ENCODE measurements at regions not wholly inside any gene's neighbourhood (a gene's known extent, or its start where the extent isn't known, plus 50 kb on each side); places are given as distances from the start of the nearest gene placed in this dataset.

DNA sequence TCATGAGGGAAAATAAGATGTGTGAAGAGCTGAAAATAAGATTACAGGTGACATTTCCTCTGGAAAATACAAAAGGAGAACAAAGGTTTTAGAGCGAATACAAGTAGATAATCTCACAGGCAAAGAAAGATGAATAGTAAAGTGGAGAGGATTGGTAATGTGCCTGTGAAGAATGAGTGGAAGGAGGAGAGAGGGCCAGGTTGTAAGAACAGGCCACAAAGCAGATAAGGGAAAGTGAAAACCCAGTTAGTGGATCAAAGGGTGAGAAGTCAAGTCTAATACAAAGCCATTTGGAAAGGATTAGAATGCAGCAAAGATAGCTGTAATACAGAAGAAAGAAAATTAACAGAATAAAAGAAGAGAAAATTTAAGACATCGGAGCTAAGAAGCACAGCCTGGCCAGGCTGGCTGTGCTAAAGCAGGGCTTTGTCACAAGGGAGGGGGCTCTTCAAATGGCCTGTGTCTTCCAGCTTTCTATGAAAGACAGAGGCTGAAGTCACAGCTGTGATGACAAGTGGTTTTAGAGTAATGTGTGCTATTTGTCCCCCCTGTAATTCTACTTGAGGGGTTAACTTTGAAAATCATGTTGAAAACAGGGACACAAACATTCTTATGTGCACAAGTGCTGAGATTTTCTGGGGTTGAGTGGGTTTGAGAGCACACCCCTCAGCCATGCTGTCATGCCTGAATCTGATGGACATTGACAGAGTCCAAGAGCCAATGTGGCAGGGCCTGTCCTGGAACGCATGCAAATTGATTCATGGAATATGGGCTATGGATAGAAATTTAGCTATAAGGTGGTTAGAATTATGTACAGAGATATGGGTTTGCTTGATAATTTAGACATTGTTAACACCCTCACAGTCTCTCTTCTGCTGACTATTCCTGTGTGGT is 344.5 kb upstream of the NAV3 start:
- H3K4me1 Mint-ChIP-seq, result no peaks in the 10 kb centered on the region
- ATAC-seq (no peak), DNase-seq (ENCODE audit: low spot score in 2 of 2) (no peak)
- H3K36me3 Mint-ChIP-seq, result no peaks in the 10 kb centered on the region
- H3K4me3 Mint-ChIP-seq, result no peak overlapping the region
- H3K9me3 Mint-ChIP-seq, result peaks cover 14% of the 10 kb centered on the region
- H3K27ac Mint-ChIP-seq, result no peak overlapping the region

DNA sequence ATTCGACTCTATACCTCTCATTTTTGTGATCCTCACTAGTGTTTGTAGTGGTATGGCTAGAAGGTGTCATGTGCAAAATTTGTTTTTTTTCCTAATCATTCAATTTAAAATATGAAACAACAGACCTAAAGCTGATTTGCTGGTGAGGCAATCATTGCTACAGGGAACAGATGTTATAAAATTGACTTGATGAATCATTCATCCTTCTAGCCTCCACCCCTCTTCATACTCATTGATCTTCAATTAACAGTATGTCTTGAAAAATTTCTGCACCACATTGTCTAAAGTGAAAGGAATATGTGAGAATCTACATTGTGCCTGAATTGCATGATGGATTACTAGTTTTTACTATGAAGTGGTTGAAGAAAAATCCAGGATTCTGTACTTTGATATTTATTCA is 349.0 kb upstream of the NAV3 start:
- H3K36me3 Mint-ChIP-seq, result no peaks in the 10 kb centered on the region
- DNase-seq (ENCODE audit: low spot score in 2 of 2) (no peak), ATAC-seq (no peak)
- no peak overlapping the region for H3K27ac Mint-ChIP-seq
- no peaks in the 10 kb centered on the region for H3K4me1 Mint-ChIP-seq
- H3K4me3 Mint-ChIP-seq, result no peak overlapping the region
- peaks cover 21% of the 10 kb centered on the region for H3K9me3 Mint-ChIP-seq

DNA sequence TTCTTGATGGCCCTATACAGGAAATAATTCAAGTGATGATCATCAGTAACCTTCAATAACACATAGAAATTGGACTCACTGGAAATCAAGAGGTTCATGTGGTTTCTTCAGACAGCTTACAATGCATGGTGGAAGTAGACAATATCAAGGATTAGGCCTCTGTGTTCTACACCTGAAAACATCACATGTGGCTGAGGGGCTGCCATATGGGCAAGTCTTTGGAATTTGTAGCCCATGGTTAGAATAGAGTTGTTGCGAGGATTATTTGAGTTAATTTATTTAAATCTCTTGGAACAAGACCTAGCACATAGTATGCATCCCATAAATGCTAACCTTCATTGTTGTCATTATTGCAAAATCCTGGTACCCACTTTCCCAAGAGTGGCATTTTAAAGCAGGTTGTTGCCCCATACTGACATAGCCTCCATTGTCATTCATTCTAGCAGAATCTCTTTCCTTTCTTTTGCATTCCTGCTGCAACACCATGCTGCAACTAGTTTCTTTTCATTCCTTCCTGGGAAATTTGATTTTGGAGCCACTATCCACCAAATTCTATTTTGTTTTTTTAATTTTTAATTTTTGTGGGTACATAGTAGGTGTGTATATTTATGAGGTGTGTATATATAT is 352.7 kb upstream of the NAV3 start:
- peaks cover 16% of the 10 kb centered on the region for H3K9me3 Mint-ChIP-seq
- no peaks in the 10 kb centered on the region for H3K36me3 Mint-ChIP-seq
- no peak for ATAC-seq
- no peaks in the 10 kb centered on the region for H3K4me1 Mint-ChIP-seq
- DNase-seq (ENCODE audit: low spot score in 2 of 2), result no peak
- no peak overlapping the region for H3K4me3 Mint-ChIP-seq
- no peak overlapping the region for H3K27ac Mint-ChIP-seq

DNA sequence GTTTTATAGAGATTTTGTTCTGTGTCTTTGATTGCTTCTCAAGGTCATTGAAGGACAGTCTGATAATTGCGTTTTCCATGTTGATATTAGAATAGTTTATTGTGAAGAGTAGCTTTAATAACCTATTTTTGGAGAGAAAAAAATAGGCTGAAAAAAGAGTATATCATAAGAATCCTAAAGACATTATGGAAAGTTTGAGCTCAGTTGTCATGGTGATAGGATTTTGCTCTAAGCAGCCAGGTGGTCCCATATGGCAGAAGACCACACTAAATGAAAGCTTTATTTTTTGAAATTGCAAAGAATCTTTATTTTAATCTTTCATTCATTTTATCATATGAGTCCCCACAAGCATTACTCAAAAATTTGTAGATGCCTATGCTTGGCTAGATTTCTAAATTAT is 358.9 kb upstream of the NAV3 start:
- ATAC-seq, result no peak
- no peaks in the 10 kb centered on the region for H3K4me1 Mint-ChIP-seq
- no peak overlapping the region for H3K27ac Mint-ChIP-seq
- peaks cover 7% of the 10 kb centered on the region for H3K9me3 Mint-ChIP-seq
- H3K4me3 Mint-ChIP-seq, result no peak overlapping the region
- DNase-seq (ENCODE audit: low spot score in 2 of 2), result no peak
- no peaks in the 10 kb centered on the region for H3K36me3 Mint-ChIP-seq

DNA sequence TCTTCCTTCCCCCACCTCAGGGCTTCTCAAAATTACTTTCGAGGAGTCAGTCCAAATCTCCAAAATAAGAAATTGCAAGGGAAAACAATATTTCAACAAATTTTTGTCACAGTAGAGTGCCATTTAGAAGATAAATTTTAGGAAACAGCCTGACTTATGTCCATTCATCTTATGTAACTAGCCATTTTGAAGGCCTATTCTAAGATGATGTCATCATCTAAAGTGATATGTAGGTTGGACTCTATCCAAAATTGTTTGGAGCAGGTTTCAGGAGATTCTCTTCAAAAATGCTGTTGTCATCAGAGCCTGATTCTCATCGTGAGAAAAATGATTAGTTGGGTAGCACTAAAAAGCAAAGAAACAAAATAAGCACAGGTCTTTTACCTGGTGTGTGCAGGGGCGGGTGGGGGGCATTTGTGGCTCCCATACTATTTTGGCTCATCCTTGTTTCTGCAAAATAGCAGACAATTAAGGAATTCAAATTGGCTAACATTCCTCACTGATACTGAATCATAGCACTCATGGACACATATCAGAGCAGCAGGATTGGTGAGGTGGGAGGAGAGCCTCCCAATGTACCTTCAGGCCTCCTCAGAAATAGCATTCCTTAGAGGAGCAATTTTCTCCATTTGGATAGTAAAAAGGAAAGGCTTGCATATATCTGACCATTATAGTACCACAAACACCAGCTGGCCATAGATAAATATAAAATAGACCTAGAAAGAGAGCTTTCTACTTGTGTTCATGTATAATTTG is 360.9 kb upstream of the NAV3 start:
- Mint-ChIP-seq H3K27ac (no peak overlapping the region), H3K9me3 (peaks cover 3% of the 10 kb centered on the region), H3K36me3 (no peaks in the 10 kb centered on the region), H3K4me1 (no peaks in the 10 kb centered on the region), H3K4me3 (no peak overlapping the region)
- DNase-seq (ENCODE audit: low spot score in 2 of 2) (no peak), ATAC-seq (no peak)

DNA sequence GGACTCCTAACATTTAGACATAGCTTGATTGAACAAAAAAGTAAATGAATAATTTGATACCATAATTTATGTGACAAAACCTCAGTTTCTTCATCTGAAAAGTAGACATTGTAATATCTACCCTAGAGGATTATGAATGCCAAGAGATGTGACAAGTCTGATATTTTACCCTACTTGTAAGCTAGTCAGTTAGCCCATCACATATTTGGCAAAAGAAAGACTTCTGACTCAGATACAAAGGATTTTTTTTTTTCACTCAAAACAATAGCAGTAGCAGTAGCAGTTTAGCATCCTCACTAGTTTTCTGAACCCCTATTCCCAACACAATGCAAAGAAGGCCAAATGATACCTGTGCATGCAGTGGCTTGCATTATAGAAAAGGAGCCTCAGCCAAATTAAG is 377.3 kb upstream of the E2F7 start:
- no peaks in the 10 kb centered on the region for H3K4me1 Mint-ChIP-seq
- no peak for DNase-seq (ENCODE audit: low spot score in 2 of 2)

DNA sequence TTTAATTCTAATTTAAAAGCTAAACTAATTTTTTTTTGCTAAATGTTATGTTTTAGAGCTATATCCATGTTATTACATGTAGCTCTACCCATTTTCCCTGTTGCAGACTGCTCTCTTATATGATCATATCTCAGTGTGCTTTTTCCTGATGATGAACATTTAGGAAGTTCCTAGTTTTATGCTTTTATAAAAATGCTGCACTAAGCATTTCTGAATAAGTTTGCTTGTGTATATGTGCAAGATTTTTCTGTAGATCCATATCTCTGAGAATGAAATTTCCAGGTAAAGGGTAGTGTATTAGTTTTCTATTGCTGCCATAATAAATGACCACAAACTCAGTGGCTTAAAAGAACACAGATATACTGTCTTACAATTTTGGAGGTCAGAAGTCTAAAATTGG is 374.4 kb upstream of the E2F7 start:
- peaks cover 5% of the 10 kb centered on the region for H3K9me3 Mint-ChIP-seq
- H3K4me3 Mint-ChIP-seq, result no peak overlapping the region
- H3K36me3 Mint-ChIP-seq, result no peaks in the 10 kb centered on the region
- no peak overlapping the region for H3K27ac Mint-ChIP-seq
- no peak for ATAC-seq
- no peaks in the 10 kb centered on the region for H3K4me1 Mint-ChIP-seq
- no peak for DNase-seq (ENCODE audit: low spot score in 2 of 2)

More for the DNA sequence above, 377.3 kb upstream of the E2F7 start:
- Mint-ChIP-seq H3K27ac (no peak overlapping the region), H3K4me3 (no peak overlapping the region), H3K36me3 (no peaks in the 10 kb centered on the region), H3K9me3 (peaks cover 8% of the 10 kb centered on the region)
- ATAC-seq, result no peak

DNA sequence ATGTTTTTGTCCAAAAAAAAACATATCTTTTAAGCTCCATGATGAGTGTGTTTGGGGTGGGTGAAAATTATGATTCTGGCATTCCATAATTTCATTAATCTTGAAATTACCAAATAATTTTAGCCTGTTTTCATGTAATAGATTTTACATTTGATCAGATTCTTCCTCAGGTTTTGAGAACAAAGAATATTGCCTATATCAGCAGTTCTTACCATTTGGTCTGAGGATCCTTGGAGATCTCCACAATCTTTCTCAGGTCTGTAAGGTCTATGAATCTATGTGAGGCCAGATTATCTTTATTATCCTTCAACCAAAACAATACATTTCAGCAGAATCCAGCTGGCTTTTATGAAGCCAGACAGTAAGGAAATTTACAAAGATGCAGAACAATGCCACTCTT is 373.3 kb upstream of the E2F7 start:
- Mint-ChIP-seq H3K4me3 (no peak overlapping the region), H3K9me3 (peaks cover 5% of the 10 kb centered on the region), H3K27ac (no peak overlapping the region), H3K36me3 (no peaks in the 10 kb centered on the region), H3K4me1 (no peaks in the 10 kb centered on the region)
- DNase-seq (ENCODE audit: low spot score in 2 of 2) (no peak), ATAC-seq (no peak)

DNA sequence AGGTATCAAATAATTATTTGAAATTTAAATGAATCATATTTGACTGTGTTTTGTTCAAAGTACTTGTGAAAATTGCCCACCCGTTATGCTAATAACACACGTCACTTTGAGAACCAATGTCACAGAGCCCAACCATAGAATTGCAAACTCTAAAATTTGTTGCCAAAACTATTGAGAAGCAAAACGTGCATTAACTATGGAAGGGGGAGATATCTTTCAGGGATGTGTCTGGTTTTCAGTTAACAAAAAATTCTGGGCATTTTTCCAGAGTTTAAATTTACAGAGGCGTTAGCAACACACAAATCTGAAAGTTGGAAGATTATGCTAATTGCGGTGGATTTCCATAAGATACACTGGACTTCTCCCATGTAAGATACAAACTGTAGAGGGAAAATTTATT is 371.8 kb upstream of the E2F7 start:
- DNase-seq (ENCODE audit: low spot score in 2 of 2), result no peak
- no peaks in the 10 kb centered on the region for H3K4me1 Mint-ChIP-seq
- no peaks in the 10 kb centered on the region for H3K36me3 Mint-ChIP-seq
- no peak for ATAC-seq
- peaks cover 5% of the 10 kb centered on the region for H3K9me3 Mint-ChIP-seq
- H3K27ac Mint-ChIP-seq, result no peak overlapping the region
- no peak overlapping the region for H3K4me3 Mint-ChIP-seq

DNA sequence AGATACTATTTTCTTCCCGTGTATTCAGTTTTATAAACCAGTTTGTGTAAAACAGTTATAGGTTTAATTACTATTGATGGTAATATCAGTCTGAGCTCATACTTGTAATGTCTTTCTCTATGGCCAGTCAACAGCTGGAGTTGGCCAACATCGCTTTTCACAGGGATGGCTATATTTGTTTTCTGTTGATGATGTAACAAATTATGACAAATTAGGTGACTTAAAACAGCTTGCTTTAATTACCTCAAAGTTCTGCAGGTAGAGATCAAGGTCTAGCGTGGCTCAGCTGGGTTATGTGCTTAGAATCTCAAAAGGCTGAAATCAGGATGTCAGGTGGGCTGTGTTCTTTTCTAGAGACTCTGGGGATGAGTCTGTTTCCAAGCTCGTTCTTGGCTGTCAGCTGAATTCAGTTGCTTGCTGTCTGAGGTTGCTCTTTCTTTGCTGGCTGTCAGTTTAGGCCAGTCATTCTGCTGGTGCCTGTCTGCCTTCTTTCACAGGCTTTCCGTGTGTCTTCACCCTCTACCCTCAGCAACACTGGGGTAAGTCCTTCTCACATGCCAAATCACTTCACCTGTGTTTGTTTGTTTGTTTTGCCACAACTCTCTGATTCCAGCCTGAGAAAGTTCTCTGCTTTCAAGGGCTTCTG is 370.2 kb upstream of the E2F7 start:
- H3K27ac Mint-ChIP-seq, result no peak overlapping the region
- DNase-seq (ENCODE audit: low spot score in 2 of 2) (no peak), ATAC-seq (no peak)
- no peak overlapping the region for H3K4me3 Mint-ChIP-seq
- H3K36me3 Mint-ChIP-seq, result no peaks in the 10 kb centered on the region
- peaks cover 8% of the 10 kb centered on the region for H3K9me3 Mint-ChIP-seq
- no peaks in the 10 kb centered on the region for H3K4me1 Mint-ChIP-seq

DNA sequence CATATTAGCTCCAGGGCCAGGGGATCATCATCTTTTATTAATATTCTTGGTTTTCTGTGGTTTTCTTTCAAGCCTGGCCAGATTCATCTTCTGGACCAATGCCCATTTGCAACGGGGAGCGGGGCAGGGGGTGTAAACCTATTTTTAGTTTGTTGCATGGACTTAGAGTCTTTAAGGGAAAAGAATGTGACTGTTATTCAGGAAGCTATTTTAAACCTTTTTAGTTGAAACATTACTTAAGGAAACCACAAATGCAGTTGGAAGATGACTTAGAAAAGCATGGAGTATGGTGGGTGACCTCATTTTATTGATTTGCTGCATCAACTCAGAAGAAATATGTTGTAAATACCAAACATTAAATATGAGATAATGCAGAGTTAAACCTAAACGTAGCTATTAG is 368.4 kb upstream of the E2F7 start:
- no peak overlapping the region for H3K4me3 Mint-ChIP-seq
- H3K9me3 Mint-ChIP-seq, result peaks cover 8% of the 10 kb centered on the region
- DNase-seq (ENCODE audit: low spot score in 2 of 2) (no peak), ATAC-seq (no peak)
- H3K4me1 Mint-ChIP-seq, result no peaks in the 10 kb centered on the region
- H3K36me3 Mint-ChIP-seq, result no peaks in the 10 kb centered on the region
- no peak overlapping the region for H3K27ac Mint-ChIP-seq

DNA sequence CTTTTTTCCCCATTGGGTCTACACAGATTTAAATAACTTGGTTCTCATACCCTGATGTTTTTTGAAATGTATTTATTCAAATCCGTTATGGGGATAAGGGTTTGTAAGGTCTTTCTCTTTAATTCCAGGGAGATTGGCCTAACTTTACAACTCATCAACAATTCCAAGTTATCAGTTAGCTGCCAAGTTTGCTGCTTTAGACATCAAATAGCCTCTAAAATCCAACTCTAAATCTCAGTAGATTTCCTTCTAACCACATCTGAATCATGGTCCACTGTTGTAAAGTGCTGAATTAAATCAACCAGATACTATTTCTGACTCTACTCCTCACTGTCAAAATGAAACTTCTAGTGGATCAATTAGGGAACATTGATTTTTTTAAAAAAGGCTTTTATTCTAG is 364.1 kb upstream of the E2F7 start:
- ATAC-seq, result no peak
- Mint-ChIP-seq H3K4me3 (no peak overlapping the region), H3K36me3 (no peaks in the 10 kb centered on the region), H3K9me3 (peaks cover 14% of the 10 kb centered on the region), H3K27ac (no peak overlapping the region), H3K4me1 (no peaks in the 10 kb centered on the region)
- DNase-seq (ENCODE audit: low spot score in 2 of 2), result no peak

DNA sequence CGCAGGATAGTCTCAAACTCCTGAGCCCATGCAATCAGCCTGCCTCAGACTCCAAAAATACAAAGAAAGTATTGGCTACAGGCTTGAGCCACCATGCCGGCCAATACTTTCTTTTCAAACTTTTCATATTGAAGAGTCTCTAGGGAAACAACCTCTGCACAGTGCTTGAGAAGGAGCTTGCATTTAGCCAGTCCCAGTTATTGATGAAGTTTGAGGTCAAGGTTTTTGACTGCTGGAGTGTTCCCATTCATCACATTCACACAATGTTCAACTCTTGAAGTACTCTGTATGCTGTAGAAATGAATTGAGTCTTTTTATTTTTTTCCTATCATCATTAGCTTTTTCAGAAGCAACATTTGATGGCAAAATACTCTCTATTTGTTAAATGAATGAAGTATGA is 355.8 kb upstream of the E2F7 start:
- H3K27ac Mint-ChIP-seq, result no peak overlapping the region
- DNase-seq (ENCODE audit: low spot score in 2 of 2) (no peak), ATAC-seq (no peak)
- H3K4me3 Mint-ChIP-seq, result no peak overlapping the region
- peaks cover 6% of the 10 kb centered on the region for H3K9me3 Mint-ChIP-seq
- no peaks in the 10 kb centered on the region for H3K4me1 Mint-ChIP-seq
- no peaks in the 10 kb centered on the region for H3K36me3 Mint-ChIP-seq

DNA sequence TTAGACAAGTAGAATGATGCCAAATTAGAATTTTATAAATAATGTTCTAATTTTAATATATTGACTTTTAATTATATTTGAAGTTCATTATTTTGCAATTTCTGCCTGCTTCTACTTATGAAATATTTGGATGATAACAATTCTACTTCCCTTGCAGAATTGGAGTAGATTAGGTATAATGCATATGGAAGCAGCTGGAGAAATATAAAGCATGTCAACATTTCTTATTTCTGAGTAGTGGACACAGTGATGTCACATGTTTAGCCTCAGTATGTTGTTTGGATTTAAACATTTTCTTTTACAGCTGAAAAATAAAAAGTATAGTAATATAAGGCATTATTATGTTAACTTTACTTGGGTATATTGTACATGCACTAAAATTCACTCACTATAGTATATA is 344.2 kb upstream of the E2F7 start:
- H3K4me1 Mint-ChIP-seq, result no peaks in the 10 kb centered on the region
- ATAC-seq, result no peak
- no peaks in the 10 kb centered on the region for H3K9me3 Mint-ChIP-seq
- no peak overlapping the region for H3K27ac Mint-ChIP-seq
- H3K36me3 Mint-ChIP-seq, result no peaks in the 10 kb centered on the region
- no peak overlapping the region for H3K4me3 Mint-ChIP-seq
- no peak for DNase-seq (ENCODE audit: low spot score in 2 of 2)

DNA sequence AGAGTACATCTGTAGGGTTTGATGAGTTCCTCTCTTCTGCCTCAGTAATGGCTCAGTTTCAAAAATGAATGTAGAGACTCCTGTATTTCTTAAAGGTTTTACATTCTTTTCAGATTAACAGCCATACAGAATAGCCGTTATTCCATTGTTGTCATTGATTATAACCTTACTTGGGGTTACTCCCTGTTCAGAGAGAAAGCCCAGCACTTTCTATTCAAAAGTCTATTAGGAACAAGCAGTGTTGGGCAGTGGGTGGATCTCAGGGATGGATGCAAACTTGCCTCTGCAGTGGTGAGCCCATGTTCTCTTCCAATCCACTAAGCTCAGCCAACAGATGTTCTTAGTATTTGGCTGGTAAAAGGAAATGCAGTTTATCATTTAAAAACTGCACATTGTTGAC is 342.6 kb upstream of the E2F7 start:
- DNase-seq (ENCODE audit: low spot score in 2 of 2) (no peak), ATAC-seq (no peak)
- H3K4me1 Mint-ChIP-seq, result no peaks in the 10 kb centered on the region
- no peak overlapping the region for H3K4me3 Mint-ChIP-seq
- no peaks in the 10 kb centered on the region for H3K36me3 Mint-ChIP-seq
- H3K9me3 Mint-ChIP-seq, result no peaks in the 10 kb centered on the region
- H3K27ac Mint-ChIP-seq, result no peak overlapping the region

Measured in stimulated activated effector memory CD8-positive, alpha-beta T cell treated with anti-CD3 and anti-CD28 coated beads, Interleukin-12 subunit alpha, Interleukin-12 subunit beta, amount 100 ng/mL, for 72 hours (primary cell).